ENCODE measurements at regions not wholly inside any gene's neighbourhood (a gene's known extent, or its start where the extent isn't known, plus 50 kb on each side); places are given as distances from the start of the nearest gene placed in this dataset.

GRCh38 chr12:131351319-131352028, 359.4 kb upstream of the SFSWAP start:
- TF ChIP-seq CTCF (conservative IDR thresholded peaks at IDR 0.05; ENCODE audit: low read depth, low read length) (no peak), RAD21 (IDR thresholded peaks at IDR 0.05; ENCODE audit: low read length) (no peak)

Data from IMR-90 (cell line).